ENCODE measurements at regions not wholly inside any gene's neighbourhood (a gene's known extent, or its start where the extent isn't known, plus 50 kb on each side); places are given as distances from the start of the nearest gene placed in this dataset.

DNA sequence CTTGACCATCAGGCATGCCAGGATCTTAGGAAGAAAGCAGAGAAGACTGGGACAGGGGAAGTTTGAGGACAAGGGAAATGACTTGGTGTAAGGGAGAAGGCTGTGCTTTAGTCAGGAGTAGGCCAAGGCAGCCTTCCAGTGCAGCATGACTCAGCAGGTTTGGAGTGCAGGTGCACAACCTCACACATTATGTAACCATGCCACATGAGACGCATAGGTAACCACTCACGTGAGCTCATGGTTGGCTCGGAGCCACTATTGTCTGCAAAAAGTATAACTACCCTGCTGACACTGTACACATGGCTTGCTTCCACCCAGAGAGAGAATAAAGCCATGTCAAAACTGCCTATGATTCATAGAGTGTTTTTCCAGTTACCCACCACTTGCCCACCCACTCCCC, 715.9 kb downstream of the SMARCA1 start:
- Histone ChIP-seq H4K20me1 (ENCODE audit: control insufficient read depth, insufficient read depth, insufficient read length) (no peaks in the 10 kb centered on the region), H2AK5ac (ENCODE audit: insufficient read length, low read length) (no peak overlapping the region), H3K27me3 (ENCODE audit: insufficient read depth, low read length) (no peaks in the 10 kb centered on the region), H3K56ac (ENCODE audit: insufficient read length, low read depth, low read length) (no peak overlapping the region), H3K23ac (ENCODE audit: insufficient read length, low read depth, low read length) (no peak overlapping the region), H3K9ac (ENCODE audit: extremely low read depth, insufficient read length, low read length) (no peak overlapping the region), H4K5ac (ENCODE audit: insufficient read length, low read depth, low read length) (no peak overlapping the region), H4K8ac (replicated peaks; ENCODE audit: insufficient read length, low read depth, low read length) (no peak overlapping the region), H3K23me2 (ENCODE audit: insufficient read length, low read depth, low read length, poor library complexity, severe bottlenecking) (no peaks in the 10 kb centered on the region), H4K91ac (ENCODE audit: insufficient read length, low read depth, low read length) (no peak overlapping the region), H3T11ph (ENCODE audit: low read length) (no peak overlapping the region), H3K4me1 (ENCODE audit: insufficient read depth, low read length) (no peaks in the 10 kb centered on the region), H3K14ac (ENCODE audit: insufficient read depth, low read length) (no peak overlapping the region), H3K9me3 (ENCODE audit: control insufficient read depth, low read depth, low read length) (peaks cover 14% of the 10 kb centered on the region), H3K18ac (ENCODE audit: insufficient read length, low read depth, low read length) (no peak overlapping the region), H3K4ac (ENCODE audit: low read depth, low read length) (no peak overlapping the region), H3K79me1 (ENCODE audit: insufficient read depth, low read depth, low read length, poor library complexity, severe bottlenecking) (no peaks in the 10 kb centered on the region), H3K79me2 (ENCODE audit: insufficient read depth, low read length) (no peaks in the 10 kb centered on the region), H3K4me2 (ENCODE audit: insufficient read depth, insufficient read length, low read length) (no peak overlapping the region), H3K27ac (ENCODE audit: insufficient read length, low read depth, low read length) (no peak overlapping the region), H2AFZ (ENCODE audit: low read length) (no peak overlapping the region), H2BK5ac (ENCODE audit: insufficient read length, low read length) (no peak overlapping the region), H2BK120ac (ENCODE audit: low read depth, low read length, poor library complexity, severe bottlenecking) (no peak overlapping the region), H2BK12ac (ENCODE audit: insufficient read length, low read depth, low read length) (no peak overlapping the region), H2BK20ac (ENCODE audit: low read depth, low read length, poor library complexity, severe bottlenecking) (no peak overlapping the region), H2BK15ac (ENCODE audit: low read depth, low read length) (no peak overlapping the region)
- TF ChIP-seq, protein P1, sequence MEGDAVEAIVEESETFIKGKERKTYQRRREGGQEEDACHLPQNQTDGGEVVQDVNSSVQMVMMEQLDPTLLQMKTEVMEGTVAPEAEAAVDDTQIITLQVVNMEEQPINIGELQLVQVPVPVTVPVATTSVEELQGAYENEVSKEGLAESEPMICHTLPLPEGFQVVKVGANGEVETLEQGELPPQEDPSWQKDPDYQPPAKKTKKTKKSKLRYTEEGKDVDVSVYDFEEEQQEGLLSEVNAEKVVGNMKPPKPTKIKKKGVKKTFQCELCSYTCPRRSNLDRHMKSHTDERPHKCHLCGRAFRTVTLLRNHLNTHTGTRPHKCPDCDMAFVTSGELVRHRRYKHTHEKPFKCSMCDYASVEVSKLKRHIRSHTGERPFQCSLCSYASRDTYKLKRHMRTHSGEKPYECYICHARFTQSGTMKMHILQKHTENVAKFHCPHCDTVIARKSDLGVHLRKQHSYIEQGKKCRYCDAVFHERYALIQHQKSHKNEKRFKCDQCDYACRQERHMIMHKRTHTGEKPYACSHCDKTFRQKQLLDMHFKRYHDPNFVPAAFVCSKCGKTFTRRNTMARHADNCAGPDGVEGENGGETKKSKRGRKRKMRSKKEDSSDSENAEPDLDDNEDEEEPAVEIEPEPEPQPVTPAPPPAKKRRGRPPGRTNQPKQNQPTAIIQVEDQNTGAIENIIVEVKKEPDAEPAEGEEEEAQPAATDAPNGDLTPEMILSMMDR (conservative IDR thresholded peaks at IDR 0.05), result no peak
- Mint-ChIP-seq H3K4me3 (no peak overlapping the region), H3K27ac (no peak overlapping the region; a peak in 1 of 7 replicates), H3K9me3 (peaks cover 49 to 51% of the 10 kb centered on the region in 2 experiments), H3K36me3 (ENCODE audit: insufficient read depth in 1 of 3, low read depth in 3 of 3) (peaks cover 15 to 23% (median 19%) of the 10 kb centered on the region in 3 experiments), H3K4me1 (no peaks in the 10 kb centered on the region), H3K27me3 (ENCODE audit: low read depth) (no peaks in the 10 kb centered on the region)
- no CpG with 5 or more reads among the region's 3 CpGs for WGBS (ENCODE audit: extremely low coverage, insufficient read length, low lambda C conversion rate)
- no peak for DNase-seq

Data from H9 (cell line).